AG08396 (cell line): ENCODE measurements at regions not wholly inside any gene's neighbourhood (a gene's known extent, or its start where the extent isn't known, plus 50 kb on each side); places are given as distances from the start of the nearest gene placed in this dataset.

Experiments used
- DNase-seq: peaks from one replicate; pipeline ENCODE4 v3.0.0; 2012; ENCODE audit warnings: low spot score, mixed read lengths

- DNase-seq: no peak
These were observed 63.9 kb upstream of the GALNT9 start for GRCh38 chr12:132393245-132393795.

- DNase-seq: no peak
These were observed 63.2 kb upstream of the GALNT9 start for GRCh38 chr12:132392389-132393244.

GRCh38 chr12:132391326-132392041 lies 62.1 kb upstream of the GALNT9 start:
- DNase-seq: no peak

- DNase-seq: no peak
These were observed 61.1 kb upstream of the GALNT9 start for GRCh38 chr12:132390287-132391076.

- DNase-seq: no peak
These were observed 60.3 kb upstream of the GALNT9 start for GRCh38 chr12:132389526-132390286.

GRCh38 chr12:132389026-132389425 lies 59.6 kb upstream of the GALNT9 start:
- no peak for DNase-seq

GRCh38 chr12:132388379-132389015 lies 59.1 kb upstream of the GALNT9 start:
- DNase-seq: no peak

- no peak for DNase-seq
These were observed 57.6 kb upstream of the GALNT9 start for GRCh38 chr12:132386926-132387497.

- no peak for DNase-seq
These were observed 56.7 kb upstream of the GALNT9 start for GRCh38 chr12:132385923-132386751.

- no peak for DNase-seq
These were observed 55.8 kb upstream of the GALNT9 start for GRCh38 chr12:132384916-132385774.

- no peak for DNase-seq
These were observed 51.3 kb upstream of the GALNT9 start for GRCh38 chr12:132380641-132381040.

GRCh38 chr12:132379996-132380395 lies 50.6 kb upstream of the GALNT9 start:
- no peak for DNase-seq

- no peak for DNase-seq
These were observed 50.2 kb upstream of the GALNT9 start for GRCh38 chr12:132379576-132379975.
